TTC549 (cell line): ENCODE measurements at regions not wholly inside any gene's neighbourhood (a gene's known extent, or its start where the extent isn't known, plus 50 kb on each side); places are given as distances from the start of the nearest gene placed in this dataset.

Experiments used
- FAIRE-seq: peaks from 2 replicates; lab custom pipeline; 2012; peaks lifted over from hg19 to GRCh38; lab: Jason Lieb, UNC

DNA sequence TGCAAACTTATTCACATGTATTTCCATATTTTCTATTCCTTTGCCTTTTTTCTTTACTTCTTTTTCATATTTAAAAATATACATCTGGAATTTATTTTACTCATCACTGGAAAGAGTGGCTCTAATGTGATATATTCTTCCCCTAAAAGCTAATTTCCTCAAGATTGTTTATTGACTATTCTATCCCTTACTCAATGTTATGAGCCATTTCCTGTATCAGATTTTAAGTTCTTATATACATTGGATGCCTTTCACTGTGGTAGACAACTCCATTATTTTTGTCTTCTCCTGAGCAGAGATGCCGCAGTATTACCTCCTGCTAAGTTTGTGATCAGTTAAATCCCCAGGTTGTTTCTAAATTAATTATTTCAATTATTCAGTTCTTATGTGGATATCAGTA lies 418.4 kb upstream of the JAG1 start:
- no peak for FAIRE-seq

DNA sequence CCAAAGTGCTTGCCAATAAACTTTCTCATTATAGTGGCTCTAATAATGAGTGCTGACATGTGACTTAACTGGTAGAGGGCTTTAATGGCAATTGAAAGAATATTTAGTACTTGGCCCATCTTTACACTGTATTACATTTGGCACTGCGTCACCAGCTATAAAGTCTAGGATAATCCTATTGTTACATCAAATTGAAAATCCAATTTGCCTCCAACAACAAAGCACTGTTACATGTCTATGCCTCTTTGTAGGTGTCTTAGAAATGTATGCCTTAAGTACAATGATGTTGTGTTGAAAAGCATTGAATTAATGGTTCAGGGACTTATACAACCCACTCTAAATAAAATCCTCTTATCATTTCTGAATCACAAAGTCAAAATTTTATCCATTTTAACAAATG lies 420.4 kb upstream of the JAG1 start:
- no peak for FAIRE-seq

DNA sequence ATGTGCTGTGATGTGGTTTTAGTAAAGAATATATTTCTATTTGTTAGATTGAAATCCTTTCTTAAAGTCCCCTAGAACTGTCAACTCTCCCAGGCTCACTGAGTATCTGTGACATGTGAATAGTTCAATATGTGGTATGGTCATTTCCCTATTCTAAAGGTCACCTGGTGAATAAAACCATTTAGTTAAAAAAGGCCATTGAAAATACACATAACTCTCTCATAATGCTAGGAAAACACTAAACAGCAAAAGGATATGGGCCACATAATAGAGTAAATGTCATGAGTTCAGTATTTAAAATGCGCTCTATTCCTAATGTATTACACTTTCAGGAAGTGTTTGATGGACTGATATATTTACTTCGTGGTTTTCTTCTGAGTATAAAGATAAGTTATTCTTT lies 420.9 kb upstream of the JAG1 start:
- no peak for FAIRE-seq

DNA sequence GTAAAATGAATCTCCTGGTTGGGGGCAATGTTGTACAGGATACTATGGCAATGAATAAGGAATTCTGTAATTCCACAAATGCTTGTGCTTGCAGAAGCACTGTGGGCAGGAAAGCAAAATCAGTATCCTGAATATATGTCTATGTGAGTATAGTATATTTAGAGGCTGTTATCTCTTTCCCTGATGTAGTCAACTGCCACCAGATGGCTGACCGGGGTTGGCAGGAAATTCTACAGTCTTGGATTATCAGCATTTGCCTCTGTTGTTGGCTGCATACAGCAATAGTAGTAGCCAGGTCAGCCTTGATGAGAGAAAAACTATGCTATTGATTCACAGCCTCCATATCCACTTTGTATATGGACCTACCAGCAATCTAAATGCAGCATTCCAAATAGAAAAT lies 425.1 kb upstream of the JAG1 start:
- FAIRE-seq: no peak

DNA sequence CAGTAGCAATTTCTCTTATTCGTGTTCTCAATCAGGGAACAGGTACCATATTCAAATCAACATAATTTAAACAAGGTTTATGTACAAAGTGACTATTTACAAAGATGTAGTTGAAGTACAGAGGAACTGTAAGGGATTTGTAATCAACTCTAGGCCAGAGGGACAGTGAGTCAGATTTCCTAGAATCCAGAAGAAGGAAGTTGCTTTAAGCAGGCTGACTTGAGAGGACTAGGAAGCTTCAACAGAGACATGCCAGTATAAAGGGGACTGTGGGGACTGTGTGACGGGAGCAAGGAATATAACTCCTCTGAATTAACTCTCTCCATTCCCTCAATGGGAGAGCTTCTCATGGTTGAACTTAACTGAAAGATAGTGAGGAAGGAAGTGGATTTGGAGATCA lies 427.4 kb upstream of the JAG1 start:
- no peak for FAIRE-seq

DNA sequence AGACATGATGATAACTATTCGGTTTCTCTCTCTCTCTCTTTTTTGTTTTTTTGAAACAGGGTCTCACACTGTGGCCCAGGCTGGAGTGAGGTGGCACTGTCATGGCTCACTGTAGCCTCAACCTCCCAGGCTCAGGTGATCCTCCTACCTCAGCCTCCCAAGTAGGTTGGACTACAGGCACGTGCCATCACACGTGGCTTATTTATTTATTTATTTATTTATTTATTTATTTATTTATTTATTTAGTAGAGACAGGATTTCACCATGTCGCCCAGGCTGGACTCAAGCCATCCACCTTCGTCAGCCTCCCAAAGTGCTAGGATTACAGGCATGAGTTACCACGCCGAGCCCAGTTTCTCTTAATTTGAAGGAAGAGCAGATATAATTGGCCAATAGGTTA lies 427.9 kb upstream of the JAG1 start:
- no peak for FAIRE-seq

DNA sequence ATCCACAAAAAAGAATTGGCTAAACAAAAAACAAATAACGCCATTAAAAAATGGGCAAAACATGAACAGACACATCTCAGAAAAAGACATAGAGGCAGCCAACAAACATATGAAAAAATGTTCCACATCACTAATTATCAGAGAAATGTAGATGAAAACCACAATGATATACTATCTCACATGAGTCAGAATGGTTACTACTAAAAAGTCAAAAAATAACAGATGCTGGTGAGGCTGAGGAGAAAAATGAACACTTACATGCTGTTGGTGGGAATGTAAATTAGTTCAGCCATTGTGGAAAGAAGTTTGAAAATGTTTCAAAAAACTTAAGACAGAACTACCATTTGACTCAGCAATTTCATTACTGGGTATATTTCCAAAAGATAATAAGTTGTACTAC lies 430.1 kb upstream of the JAG1 start:
- no peak for FAIRE-seq

DNA sequence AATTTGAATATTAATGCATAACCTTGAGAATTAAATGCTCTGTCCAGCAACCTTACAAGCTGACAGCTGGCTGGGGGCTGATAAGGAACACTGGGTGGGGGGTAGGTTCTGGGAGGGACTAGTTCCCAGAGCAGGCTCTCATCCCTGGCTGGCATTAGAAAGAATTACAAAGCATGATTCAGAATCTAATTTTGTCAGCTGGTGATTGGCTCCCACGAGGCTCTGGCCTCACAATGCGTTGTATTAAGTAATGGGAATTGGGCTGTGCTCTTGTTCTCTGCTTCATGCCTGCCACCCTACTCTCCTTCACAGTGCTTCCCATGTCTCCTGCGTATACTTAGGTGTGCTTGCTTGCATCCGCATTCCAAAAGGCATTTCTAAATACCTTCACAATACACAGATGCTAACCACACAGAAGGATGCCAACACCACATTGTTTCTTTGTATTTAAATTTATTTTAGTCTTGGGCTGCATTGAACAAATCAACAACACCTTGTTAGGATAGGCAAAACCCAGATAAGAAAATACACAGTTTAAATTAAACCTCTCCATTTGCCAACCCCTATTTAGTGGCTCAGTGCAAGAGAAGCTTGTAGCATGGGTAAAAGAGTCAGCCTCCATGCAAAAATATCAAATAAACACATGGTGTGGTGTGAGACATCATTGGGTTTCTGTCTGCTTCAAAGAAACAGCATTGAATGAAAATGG lies 434.5 kb upstream of the JAG1 start:
- FAIRE-seq: no peak

DNA sequence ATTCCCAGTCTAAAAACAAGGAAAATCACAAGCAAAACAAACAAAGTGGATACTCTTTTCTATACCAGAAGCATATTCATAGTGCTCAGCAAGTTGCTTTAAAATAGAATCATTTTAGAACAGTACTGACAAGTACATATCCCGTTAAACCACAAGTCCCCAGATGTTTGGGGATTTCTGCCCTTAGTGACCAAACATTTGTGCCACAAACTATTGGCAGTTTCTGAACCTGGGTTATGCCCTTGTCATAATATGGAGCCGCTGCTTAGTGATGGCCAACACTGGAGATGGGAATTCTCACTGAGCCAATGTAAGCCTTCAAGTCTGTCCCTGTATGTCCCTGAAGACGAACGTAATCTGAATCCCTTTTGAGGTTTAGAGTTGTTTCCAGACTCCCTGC lies 436.7 kb upstream of the JAG1 start:
- FAIRE-seq: no peak

DNA sequence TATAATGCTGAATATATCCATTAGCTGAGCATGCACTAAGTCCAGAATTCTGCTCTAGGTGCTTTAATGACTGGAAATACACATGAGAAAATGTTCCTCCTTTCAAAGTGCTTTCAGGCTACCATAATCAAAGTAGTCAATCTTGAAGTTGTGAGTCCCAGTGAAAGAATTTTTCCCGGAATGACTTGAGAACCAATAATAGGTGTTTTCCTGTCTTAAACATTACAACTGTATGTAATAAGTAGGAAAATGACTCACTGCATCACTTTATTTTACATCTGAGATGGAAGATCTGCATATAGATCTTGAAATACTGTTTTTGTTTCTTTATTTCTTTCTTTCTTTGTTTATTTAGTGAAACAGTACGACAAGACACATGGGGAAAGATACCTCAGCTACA lies 437.4 kb upstream of the JAG1 start:
- FAIRE-seq: no peak

DNA sequence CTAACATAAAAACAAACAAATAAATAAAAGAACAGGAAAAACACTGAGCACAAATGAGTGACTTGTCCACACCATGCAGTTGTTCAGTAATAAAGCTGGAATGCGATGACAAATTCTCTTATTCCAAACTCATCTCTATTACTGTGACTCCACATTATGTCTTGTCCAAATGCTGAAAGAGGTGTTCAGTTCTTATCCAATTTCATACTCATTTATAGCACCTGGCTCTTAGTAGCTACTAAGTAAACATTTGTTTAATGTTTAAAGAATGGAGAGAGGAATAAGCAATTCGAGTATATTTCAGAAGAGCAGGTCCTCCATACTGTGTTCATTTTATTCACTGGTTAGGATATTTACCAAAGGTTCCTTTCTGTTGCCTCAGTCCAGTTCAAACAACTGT lies 439.0 kb upstream of the JAG1 start:
- no peak for FAIRE-seq

DNA sequence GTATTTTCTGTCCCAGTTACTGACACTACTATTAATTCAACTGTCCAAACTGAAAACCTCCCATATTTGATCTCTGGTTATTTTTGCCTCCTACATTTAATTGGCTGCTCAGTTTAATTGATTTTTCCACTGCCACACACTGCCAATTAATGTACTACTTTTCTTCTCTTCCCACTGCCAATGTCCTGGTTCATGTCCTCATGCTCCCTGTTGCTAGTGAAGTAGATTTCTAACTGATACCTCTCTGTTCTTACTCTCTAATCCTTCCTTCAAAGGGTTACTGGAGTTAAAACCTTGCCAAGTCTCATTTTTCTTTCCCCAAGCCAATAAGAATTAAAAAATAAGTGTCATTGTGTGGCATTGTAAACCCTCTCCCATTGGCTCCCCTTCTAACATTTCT lies 440.6 kb upstream of the JAG1 start:
- FAIRE-seq: no peak

DNA sequence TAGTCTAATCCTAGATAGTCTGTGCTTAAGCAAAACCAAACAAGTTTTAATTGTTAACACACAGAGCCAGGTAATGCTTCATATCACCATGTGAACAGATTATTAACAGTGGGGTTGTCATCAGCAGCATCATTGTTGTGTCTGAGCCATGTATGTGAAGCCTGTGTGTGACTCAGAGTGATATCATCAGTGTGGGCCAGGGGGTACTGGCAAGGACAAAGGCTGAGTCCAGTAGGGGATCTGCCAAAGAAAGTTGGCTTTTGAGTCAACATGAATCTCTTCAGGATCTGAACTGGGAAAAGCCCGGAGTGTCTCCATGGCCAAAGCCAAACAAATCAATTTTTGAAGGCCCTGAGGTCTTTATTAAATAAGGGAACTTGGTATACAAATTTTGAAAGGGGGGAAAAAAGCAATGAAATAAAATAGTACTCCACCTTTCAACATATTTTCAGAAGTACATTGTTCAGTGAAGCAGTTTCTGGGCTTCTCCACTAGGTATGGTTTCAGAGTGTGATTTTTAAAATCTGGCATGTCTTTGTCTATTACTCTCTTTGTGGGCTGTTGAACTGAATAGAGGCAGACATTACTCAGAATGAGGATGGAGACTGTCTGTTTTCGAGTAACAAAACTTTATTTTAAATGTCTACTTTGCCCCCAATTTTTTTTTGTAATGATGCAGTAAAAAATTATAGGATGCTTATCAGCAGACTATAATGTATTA lies 444.2 kb upstream of the JAG1 start:
- FAIRE-seq: no peak

DNA sequence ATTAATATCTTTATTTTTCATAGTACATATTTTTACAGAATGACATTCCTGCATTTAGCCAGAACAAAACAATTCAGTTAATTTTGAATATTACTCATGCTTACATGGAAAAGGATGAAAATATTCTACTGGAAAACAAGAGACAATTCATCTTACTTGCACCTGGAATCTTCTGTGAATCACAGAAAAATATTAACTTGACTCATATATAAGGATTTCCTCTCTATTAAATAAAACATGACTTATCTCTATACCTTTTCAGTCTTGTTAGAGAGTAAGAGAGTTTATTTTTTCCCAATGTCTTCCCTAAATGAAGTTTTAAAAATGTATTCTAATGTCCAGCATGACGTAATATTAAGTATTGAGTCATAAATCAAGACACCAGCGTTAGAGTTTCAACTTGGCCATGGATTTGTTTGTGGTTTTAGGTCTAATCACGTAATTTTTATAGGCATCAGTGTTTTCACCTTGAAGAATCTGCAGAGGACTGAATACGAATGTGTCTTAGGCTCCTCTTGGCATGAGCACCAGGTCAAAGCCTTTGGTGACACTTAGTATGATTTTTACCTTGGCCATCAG lies 445.1 kb upstream of the JAG1 start:
- FAIRE-seq: no peak

DNA sequence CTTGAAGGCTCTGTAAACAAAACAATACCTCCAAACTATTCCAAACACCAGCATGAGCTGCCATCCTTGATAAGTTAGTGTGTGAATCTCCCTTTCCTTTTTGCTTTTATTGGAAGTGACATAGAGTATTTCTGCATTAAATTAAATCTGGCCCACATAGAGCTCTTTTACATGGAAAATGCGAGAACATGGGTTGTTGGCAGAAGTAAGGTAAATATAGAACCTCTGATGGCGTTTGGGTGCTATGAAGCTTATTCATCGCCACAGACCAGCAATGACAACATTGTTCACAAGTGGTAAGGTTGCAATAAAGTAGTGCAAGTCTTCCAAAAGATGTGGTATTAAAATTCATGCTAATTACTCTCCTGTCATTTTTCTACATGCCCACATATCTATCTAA lies 445.8 kb upstream of the JAG1 start:
- no peak for FAIRE-seq

DNA sequence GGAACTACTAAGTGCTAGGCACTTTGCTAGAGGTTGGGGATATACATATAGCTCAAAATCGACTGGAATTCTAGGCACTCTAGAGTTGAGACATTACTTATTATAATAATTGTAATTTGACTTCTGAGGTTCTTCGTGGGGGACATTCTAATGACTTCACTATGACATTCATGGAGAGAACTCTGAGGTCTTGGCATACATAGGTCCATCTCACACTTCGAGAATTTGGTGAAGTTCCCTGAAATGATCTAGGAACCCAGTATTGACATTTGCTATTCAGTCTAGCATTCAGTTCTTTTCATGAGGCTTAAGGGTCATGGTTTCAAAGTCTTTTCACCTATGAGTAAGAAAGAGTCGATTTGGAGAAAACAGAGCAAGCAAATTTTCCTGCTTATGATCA lies 446.6 kb upstream of the JAG1 start:
- no peak for FAIRE-seq

DNA sequence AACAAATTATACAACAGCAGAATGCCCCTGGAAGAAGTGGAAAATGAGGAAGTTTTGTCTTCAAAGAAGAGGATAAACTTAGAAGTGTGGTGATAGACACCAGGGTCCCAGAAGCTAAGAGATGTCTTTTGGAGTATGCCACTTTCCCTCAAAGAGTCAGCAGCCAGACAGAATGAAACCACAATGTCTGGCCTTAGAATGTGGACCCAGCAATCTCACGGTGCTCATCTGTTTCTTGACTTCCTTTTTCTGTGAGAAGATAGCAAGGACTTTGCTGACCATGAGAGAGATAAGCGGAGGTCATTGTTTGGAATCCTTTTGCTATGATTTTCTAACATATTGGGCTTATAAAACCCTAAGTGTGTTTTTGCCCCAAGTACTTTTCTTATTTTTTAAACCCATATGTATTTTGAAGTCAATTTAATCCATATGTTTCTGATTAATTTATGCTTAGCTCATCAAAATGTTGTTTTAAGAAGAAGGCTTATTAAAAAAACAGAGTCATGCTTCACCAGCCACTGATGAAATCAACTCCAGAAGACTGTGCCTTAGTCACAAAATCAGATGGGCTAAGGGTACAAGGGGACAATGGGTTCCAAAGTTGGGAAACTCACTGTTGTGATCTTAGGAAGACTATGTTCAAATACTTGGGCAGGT lies 451.2 kb upstream of the JAG1 start:
- no peak for FAIRE-seq

DNA sequence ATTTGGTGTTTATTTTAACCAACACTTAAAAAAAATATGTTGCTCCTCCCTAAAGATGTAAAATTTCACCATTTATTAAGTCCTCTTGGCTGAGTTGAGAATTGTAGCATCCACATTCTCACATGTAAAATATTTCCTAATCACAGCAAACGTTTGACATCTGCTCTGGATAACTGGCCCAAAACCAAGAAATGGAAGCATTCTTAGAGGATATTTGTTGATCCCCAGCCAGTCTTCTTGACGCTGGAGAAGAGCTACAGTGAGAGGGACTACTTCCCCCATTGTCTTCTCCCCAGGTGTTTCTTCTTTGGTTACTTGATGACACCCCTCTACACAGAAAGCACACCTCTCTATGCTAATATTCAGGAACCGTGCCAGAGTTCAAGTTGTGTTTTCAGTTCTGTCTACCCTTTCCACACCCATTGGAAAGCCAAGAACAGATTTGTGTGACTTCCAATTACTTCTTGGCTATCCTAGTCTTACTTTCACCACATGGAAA lies 454.5 kb upstream of the JAG1 start:
- FAIRE-seq: no peak

DNA sequence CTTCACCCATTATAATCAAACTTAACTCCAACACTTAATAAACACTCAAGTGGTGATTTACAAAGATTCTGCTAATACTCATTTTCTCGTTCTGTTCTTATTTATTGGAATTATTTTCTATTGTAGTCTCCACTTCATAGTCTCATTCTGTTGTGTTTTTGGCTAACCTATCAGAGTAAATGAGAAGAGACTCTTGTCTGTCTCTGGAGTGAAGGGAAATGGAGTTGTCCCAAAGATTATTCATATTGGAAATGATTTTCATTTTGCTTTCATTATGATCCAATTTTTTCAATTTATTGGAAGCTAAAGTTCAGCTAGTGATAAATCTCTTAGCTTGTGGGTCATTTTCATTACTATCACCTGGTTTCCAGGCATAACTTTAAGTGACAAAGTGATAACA lies 454.9 kb upstream of the JAG1 start:
- FAIRE-seq: no peak

DNA sequence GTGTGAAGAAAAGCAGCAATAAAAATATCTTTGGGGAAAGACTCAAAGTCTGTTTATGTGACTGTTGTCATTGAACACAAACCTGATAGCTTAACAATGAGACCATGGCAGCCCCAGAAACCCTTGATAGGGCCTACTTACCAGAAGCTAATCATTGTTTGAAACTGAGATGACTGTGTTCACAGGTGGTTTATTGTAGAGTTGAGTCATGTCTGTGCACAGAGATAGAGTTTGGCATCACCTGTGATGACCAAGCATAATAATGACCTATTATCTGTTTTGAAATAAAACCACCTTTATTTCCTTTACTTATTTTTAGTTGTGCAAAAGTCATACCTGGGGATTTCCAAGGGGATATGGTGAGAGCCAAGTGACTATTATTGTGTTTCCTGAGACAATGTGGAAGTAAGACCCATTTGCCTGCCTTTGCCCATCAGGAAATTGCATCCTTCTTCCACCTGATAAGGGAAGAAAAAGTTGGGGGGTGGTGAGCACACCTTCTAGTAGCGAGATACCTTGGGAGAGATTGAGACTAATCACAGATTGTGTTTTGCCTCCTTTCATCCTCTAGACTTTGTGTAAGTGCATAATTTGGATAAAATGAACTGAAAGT lies 456.9 kb upstream of the JAG1 start:
- FAIRE-seq: no peak

DNA sequence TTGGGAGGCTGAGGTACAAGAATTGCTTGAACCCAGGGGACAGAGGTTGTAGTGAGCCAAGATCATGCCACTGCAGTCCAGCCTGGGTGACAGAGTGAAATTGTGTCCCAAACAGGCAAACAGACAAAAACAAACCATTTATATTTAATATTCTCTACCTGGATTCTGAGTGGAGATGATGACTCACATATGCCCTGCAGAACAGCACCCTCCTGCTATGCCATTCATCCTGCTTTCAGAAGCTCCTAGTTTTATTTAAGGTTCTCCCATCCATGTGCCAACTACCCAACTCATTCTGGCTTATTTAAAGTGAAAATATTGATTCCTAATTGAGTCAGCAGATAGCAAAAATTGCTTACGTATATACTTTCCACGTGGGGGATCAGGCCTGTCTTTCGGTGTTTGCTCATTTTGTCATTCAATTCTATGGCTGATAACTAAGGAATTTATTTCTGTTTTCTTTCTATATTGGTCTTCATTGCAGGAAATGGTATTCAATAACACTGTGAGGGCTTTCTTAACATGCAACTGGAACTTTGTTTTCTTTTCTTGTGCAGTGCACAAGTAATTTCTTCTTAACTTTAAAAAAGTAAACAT lies 459.1 kb upstream of the JAG1 start:
- no peak for FAIRE-seq

DNA sequence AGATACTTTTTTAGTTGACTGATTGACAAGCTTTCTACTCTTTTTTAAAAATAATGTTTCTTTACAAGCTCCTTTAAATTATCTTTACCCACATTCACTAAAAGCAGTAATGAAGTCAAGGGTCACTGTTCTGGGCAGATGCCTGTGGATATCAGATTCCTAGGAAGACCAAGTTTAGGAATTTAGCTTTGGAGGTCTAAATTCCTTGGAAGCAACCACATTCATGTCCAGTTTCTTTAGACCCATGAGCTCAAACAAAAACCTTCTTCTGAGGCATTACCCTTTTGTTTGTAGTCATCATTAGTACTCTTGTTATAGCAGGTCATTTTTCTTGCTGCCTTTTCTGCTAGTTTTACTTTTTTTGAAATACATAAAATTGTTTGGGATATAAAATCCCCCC lies 462.9 kb upstream of the JAG1 start:
- no peak for FAIRE-seq
